SK-N-MC (cell line): ENCODE measurements at regions not wholly inside any gene's neighbourhood (a gene's known extent, or its start where the extent isn't known, plus 50 kb on each side); places are given as distances from the start of the nearest gene placed in this dataset.

ENCODE experiments used
- DNase-seq: peaks from one replicate; pipeline ENCODE4 v3.0.0-alpha.2; 2011; ENCODE audit warnings: low read depth, low spot score
- H3K27ac ChIP-seq: fragments of 200-600 bp; sonication (generic); 2 replicates; pipeline ENCODE4 v1.5.1; 2016; ENCODE audit warnings: mixed run types
- H3K36me3 ChIP-seq: fragments of 200-600 bp; sonication (generic); 2 replicates; pipeline ENCODE4 v1.6.1; 2017; ENCODE audit warnings: antibody characterized with exemption, low read length, mixed read lengths; ENCODE audit not compliant: insufficient read depth
- H3K4me3 ChIP-seq: fragments of 200-600 bp; sonication (generic); 2 replicates; pipeline ENCODE4 v1.5.1; 2016
- H3K9ac ChIP-seq: fragments of 200-600 bp; sonication (generic); 2 replicates; pipeline ENCODE4 v1.8.0; 2017; ENCODE audit warnings: mixed run types, mixed read lengths; ENCODE audit not compliant: insufficient read length
- H3K9me3 ChIP-seq: fragments of 200-600 bp; sonication (generic); 2 replicates; pipeline ENCODE4 v1.6.1; 2017; ENCODE audit warnings: low read depth, mild to moderate bottlenecking, antibody characterized with exemption, low read length, moderate library complexity, mixed read lengths
- EZH2 ChIP-seq: fragments of 200-600 bp; sonication (generic); IDR thresholded peaks from one replicate; pipeline ENCODE4 v1.6.1; 2017; ENCODE audit warnings: antibody characterized with exemption
- FOXP2 ChIP-seq: optimal IDR thresholded peaks from 2 replicates; pipeline ENCODE3; 2011; ENCODE audit warnings: mild to moderate bottlenecking, moderate library complexity; ENCODE audit not compliant: insufficient read depth; ENCODE audit errors: extremely low read length, control extremely low read depth
- POLR2AphosphoS5 ChIP-seq: IDR thresholded peaks from 2 replicates; pipeline ENCODE4 v1.6.1; 2012; ENCODE audit warnings: mild to moderate bottlenecking, low read depth, low read length, borderline replicate concordance

DNA sequence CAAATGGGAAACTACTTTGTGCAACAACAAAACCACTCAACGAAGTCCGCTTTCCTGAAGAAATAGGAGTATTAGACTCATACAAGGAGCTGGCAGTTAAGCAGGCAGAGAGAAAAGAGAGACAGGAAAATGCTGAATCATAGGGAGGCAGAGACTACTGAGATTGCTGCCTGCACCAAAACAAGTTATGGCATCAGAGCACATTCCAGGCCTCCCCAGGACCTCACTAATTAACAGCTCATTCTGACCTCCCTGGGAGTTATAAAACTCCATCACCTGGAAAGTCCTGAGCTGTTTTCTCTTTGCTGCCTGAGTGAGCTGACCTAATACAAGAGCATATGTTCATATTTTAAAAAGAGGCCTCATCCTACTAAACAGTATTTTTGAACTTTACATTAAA, 741.0 kb downstream of the MCTP2 start:
- DNase-seq, result no peak
- Histone ChIP-seq H3K9me3 (no peaks in the 10 kb centered on the region), H3K4me3 (no peak overlapping the region), H3K9ac (no peak overlapping the region), H3K27ac (no peak overlapping the region), H3K36me3 (no peaks in the 10 kb centered on the region)
- TF ChIP-seq FOXP2 (no peak), EZH2 (no peak), POLR2AphosphoS5 (no peak)

DNA sequence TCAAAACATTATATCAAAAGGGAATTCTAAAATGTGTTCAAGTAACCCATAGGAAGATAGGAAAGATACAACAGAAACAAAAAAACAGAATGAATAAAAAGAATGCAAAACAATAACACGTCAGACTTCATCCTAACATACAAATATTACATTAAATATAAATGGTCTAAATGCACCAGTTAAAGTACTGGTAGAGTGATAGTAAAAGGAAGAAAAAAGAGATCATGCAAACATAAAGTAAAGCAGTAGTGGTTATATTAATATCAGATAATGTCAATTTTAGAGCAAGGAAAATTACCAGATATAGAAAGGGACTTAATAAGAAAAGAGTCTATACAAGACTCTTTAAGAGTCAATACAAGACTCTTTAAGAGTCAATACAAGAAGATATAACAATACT, 755.7 kb downstream of the MCTP2 start:
- Histone ChIP-seq H3K9ac (no peak overlapping the region), H3K36me3 (no peaks in the 10 kb centered on the region), H3K4me3 (no peak overlapping the region), H3K9me3 (peaks cover 3% of the 10 kb centered on the region; the same call in 1 of the 2 replicates), H3K27ac (no peak overlapping the region)
- no peak for DNase-seq
- TF ChIP-seq FOXP2 (no peak), POLR2AphosphoS5 (no peak), EZH2 (no peak)

DNA sequence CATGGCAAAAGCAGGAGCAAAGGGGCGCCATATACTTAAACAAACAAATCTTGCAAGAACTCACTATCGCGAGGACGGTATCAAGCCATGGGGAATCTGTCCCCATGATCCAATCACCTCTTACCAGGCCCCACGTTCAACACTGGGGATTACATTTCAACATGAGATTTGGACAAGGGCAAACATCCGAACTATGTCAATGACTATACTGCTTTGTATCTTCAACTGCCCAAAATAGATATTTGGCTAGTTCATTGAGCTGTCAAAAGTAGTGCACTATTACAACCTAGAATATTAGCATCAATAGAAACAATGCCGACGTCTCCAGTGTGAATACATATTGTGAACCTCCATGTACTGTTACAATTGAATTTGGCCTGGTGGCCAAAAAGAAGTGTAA, 760.4 kb downstream of the MCTP2 start:
- H3K4me3 ChIP-seq, result no peak overlapping the region
- H3K9me3 ChIP-seq, result no peaks in the 10 kb centered on the region
- H3K36me3 ChIP-seq, result no peaks in the 10 kb centered on the region
- TF ChIP-seq FOXP2, result no peak
- no peak for DNase-seq
- no peak overlapping the region for H3K27ac ChIP-seq
- no peak overlapping the region for H3K9ac ChIP-seq

DNA sequence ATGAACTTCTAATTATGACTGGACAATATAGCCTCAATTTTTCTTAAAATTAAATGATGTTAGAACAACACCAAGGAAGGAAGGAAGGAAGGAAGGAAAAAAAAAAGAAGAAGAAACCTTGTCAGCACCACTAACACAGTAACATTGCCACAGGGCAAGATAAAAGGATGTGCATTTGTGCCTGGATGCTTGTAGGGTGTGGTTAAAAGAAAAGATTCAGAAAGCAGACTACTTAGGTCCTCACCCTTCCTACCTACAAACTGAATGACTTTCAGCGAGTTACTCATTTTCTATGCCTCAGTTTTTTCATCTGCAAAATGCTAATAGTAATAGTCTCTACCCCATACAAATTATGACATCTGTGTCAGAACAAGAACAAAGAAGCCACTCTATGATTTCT, 778.3 kb downstream of the MCTP2 start:
- H3K36me3 ChIP-seq, result no peaks in the 10 kb centered on the region
- TF ChIP-seq POLR2AphosphoS5, result no peak
- TF ChIP-seq EZH2, result no peak
- no peak for TF ChIP-seq FOXP2
- no peaks in the 10 kb centered on the region for H3K9me3 ChIP-seq
- no peak overlapping the region for H3K27ac ChIP-seq
- H3K9ac ChIP-seq, result no peak overlapping the region
- DNase-seq, result no peak
- H3K4me3 ChIP-seq, result no peak overlapping the region

DNA sequence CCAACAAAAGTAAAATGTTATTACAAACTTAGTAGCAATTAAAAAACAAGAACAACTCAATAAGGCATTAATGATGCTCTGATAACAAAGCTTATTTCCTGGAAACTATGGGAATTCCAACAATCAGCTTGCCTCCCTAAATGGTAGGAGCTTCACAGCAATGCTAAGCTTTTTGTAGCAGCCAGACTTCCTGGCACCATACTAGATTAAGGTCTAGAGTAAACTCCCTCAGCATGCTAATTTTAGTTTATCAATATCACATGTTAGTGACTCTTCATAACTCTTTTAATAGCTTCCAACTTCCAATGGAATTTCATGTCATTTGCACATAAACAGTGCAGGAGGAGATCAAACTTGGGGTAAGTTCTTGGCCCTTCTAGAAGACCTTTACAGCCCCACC, 782.0 kb downstream of the MCTP2 start:
- H3K36me3 ChIP-seq, result no peaks in the 10 kb centered on the region
- peak overlapping the region; percentile 69 for H3K27ac ChIP-seq
- no peaks in the 10 kb centered on the region for H3K9me3 ChIP-seq
- no peak overlapping the region for H3K9ac ChIP-seq
- peak; percentile 39 for DNase-seq
- TF ChIP-seq FOXP2 (no peak), EZH2 (no peak), POLR2AphosphoS5 (no peak)
- 0 out of 2 replicates have a peak overlapping the region, but pooled peaks have one; percentile 13 for H3K4me3 ChIP-seq

DNA sequence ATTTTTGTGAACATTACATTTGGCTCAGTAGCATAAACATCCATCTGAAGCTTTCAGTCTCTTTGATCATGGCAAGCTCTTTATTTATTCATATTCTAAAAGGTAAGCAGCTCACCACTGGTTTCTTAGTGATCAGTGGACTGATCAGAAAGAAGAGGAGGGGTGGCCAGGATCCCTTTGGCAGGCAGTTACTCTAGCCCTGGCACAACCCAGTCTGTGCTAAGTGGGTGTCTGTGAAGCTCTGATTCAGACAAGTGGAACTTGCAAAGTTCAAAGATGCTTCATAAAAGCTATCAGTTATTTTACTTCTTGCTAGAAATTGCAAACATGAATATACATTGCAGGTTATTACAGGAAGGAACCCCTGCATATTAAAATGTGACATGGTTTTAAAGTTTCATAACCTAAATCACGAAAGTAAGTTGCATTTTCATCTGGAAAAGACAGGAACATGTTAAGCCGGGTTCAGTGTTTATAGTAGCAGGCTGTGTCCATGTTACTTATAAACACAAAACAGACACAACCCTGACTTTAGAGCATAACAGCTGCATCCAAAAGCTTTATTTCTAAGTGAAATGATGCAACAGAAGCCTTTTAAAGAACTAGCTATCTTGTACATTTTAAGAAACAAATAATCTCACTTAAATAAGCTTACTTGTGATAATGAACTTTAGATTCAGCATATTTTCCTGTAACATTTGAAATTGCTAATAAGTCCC, 785.3 kb downstream of the MCTP2 start:
- TF ChIP-seq EZH2, result no peak
- TF ChIP-seq POLR2AphosphoS5, result no peak
- no peak for TF ChIP-seq FOXP2
- Histone ChIP-seq H3K4me3 (no peak overlapping the region), H3K27ac (no peak overlapping the region; the same call in 1 of the 2 replicates), H3K36me3 (no peaks in the 10 kb centered on the region), H3K9ac (no peak overlapping the region), H3K9me3 (no peaks in the 10 kb centered on the region)
- no peak for DNase-seq

DNA sequence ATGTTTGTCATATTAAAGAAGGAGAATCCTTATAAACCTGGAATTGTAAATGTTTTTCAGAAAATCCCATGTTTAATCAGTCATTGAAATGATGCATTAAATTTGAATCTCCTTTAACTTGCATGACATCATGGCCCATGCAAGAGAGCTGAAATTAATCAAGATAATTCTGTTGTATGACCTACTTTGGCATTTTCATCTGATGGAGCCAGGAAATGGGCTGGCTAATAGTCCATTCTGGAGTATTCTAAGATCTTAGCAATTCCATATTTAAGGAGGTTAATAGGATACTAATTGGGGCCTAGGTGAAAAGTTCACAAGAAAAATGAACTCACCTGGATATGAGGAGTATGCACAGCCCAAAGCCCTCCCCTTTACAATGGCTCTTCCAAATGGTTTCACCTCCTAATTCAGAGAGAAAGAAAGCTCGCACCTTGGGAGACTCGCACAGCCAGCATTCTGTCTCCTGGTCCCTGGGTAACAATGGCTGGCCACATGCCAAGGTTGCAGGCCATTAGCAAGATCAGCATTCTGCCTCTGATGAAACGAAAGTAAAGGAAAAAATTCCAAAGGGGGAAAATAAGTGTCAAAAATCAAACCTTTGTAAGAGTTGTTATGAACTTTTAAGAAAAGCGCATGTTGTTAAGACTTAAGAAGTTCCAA, 786.4 kb downstream of the MCTP2 start:
- no peak for DNase-seq
- H3K36me3 ChIP-seq, result no peaks in the 10 kb centered on the region
- H3K4me3 ChIP-seq, result no peak overlapping the region
- TF ChIP-seq FOXP2 (no peak), EZH2 (no peak), POLR2AphosphoS5 (no peak)
- no peaks in the 10 kb centered on the region for H3K9me3 ChIP-seq
- no peak overlapping the region for H3K27ac ChIP-seq
- no peak overlapping the region for H3K9ac ChIP-seq

DNA sequence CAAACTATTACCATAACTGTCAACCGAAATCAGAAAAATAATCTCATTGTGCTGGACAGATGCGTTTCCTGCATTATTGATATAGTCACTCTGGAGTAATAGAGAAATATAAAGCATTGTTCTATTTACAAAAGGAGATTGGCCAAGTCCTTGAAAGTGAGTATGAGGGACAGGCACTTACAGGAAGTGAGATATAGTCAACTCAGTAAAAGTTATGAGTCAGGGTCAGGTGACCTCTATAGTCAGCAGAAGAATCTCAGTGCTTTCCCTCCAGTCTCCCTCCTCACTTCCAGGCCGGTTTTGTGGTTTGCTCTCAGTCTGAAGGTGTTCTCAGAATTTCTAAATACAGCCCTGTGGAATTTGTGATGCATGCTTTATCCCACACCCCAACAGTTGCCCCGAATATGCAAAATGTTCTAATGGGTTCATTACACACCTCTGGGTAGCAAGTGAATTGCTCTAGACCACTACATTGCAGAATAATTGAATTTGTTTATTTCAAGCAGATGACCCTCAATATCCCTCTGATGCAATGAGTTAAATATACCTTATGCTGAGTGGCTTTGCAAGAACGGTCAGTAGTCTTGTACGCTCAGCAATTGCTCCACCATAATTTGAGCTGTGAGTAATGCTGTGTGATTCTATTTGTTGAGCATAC, 787.7 kb downstream of the MCTP2 start:
- DNase-seq, result no peak
- H3K9ac ChIP-seq, result no peak overlapping the region
- no peak overlapping the region for H3K27ac ChIP-seq
- no peaks in the 10 kb centered on the region for H3K9me3 ChIP-seq
- no peak overlapping the region for H3K4me3 ChIP-seq
- TF ChIP-seq EZH2, result no peak
- TF ChIP-seq POLR2AphosphoS5, result no peak
- TF ChIP-seq FOXP2, result no peak
- no peaks in the 10 kb centered on the region for H3K36me3 ChIP-seq
